Stimulated activated CD8-positive, alpha-beta memory T cell treated with anti-CD3 and anti-CD28 coated beads, Interleukin-12 subunit alpha, Interleukin-12 subunit beta, amount 100 ng/mL, for 4 hours (primary cell): ENCODE measurements at regions not wholly inside any gene's neighbourhood (a gene's known extent, or its start where the extent isn't known, plus 50 kb on each side); places are given as distances from the start of the nearest gene placed in this dataset.

Experiments used
- DNase-seq: peaks from one replicate; pipeline ENCODE4 v3.0.0-alpha.2; 2020; ENCODE audit warnings: low read depth

DNA sequence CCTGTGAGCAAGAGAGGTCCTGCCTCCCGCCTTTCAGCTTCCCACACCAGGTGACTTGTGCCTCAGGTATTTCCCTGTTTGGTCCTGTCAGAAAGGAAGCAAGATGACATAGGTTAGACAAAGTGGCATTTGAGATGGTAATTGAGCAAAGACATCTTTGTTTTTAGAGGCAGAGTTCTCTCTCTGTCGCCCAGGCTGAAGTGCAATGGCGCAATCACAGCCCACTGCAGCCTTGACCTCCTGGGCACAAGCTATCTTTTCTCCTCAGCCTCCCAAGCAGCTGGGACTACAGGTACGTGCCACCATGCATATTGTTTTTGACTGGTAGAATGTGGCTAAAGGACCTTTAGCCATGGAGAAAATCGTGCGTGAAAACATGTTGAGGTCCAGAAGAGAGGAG, 339.1 kb downstream of the FGF9 start:
- DNase-seq, result no peak

DNA sequence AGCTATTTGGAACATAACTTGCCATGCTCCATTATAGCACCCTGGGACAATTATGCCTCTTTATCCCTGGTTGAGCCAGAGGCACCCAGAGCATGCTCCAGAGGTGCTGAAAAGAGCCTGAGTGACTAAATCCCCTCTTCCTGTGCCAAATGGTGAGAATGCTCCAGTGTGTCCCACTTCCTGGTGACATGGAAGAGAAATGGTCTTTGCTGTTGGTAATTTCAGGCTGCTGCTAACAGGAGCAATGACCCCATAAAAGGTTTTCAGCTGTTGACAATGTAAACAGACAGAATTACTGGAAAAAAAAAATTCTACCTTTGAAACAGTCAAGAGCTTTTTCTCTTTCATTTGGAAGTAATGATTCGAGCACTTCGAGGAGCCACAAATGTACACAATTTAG, 341.8 kb downstream of the FGF9 start:
- no peak for DNase-seq

DNA sequence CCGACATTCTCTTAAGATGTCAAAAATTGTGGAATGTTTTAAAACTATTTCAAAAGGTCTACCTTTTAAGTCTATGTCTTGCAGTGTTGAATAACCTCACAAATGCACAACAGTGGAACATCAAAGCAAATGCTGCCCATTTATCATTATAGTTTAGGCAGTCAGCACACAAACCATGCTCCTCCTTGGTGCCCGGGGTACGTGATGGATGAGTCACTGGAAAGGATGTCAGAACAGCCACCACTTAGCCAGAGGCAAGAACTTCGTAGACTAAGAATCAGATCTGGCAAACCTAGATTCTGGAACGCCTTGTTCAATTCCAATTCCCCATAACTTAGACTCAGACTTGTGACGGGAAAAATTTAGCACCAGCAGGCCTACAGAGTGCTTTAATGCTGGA, 343.6 kb downstream of the FGF9 start:
- no peak for DNase-seq

DNA sequence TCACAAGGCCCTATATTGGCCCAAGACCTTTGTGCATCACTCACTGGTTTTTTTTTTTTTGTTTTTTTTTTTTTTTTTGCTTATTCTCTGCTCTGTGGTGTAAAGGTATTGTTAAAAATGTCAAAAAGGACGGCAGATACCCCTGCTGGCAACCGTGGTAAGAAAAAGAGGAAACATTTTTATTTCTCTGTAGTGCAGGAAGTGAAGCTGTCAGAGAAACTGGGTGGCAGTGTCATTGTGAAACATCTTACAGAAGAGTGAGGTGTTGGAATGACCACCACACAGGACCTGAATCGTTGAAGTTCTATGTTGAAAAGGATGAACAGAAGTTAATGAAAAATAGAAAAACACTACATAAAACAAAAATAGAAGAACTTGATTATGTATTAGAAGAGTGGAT, 346.4 kb downstream of the FGF9 start:
- no peak for DNase-seq

DNA sequence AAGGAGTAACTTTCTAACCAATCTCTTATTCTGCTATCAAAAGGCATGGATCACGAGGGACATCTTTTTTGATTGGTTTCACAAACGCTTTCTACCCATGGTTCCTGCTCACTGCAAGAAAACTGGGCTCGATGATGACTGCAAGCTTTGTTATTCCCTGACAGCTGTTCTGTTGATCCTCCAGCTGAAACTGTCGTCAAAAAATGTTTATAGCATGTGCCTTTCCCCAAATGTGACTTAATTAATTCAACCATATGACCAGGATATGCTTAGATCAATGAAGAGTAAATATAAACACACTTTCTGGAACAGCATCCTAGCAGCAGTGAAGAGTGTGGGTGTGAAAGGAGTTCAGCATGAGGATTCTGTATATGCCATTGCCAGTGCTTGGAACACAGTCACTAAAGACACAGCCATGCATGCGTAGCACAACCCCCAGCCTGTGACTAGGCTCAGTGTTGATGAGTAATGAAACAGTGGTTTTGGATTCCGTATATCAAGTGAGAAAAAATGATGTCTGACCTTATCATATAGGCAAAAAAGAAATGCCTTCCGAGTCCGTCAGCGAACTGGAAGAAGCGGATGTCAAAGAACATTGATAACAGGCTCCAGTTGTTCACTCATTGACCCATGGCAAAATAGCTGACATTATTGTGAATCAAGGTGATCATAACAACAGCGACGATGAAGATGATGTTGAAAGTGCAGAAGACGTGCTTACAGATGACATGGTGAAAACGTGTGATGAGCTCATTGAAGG, 347.4 kb downstream of the FGF9 start:
- DNase-seq, result no peak

DNA sequence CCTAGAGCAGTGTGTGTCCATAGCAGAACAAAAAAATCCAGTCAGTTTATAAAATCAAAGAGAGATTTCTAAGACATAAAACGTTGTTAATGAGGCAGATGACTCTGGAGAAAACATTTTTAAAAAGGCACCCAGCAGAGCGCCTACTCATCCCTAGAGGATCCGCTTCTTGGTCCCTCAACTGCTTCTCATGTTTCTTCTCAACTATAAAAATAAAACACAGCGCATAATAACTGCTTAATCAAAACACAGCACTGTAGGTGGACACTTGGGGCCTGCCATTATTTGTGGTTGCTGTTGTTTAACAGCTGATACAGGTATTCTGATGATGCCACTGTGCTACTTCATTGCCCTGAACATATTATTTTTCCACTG, 347.9 kb downstream of the FGF9 start:
- DNase-seq, result no peak

DNA sequence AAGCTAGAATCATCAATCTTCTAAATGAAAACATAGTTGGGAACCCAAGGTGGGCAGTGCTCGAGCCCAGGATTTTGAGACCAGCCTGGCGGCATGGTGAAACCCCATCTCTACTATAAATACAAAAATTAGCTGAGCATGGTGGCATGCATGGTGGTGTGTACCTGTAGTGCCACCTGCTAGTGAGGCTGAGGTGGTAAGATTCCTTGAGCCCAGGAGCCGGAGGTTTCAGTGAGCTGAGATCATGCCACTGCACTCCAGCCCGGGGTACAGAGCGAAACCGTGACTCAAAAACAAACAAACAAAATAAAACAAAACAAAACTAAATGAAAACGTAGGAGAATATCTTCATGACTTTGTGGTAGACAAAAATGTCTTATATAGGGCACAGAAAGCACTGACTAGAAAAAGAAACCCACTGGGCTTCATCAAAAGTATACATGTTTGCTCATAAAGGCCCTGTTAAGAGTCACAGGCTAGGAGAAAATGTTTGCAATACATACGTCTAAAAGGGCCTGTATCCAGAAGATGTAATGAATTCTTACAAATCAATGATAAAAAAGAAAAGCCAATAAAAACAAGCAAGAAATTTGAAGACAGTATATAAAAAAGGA, 353.6 kb downstream of the FGF9 start:
- no peak for DNase-seq

DNA sequence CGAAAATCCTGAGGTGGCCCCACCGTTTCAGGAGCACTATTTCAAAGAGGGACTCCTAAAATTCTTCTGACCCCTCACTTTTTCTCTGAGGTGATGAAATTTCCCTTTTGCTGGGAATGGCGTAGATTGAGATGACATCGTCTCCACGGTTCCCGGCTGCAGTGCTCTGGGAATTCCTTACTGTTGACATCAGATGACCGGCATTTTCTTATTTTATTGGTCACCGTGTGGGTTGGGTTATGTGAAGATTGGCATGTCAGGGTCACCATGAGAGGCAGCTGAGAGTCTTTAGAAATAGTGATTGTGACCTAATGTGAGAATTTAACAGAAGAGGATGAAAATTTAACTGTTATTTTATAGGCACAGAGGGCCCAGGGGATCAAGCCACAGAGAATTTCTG, 356.7 kb downstream of the FGF9 start:
- DNase-seq, result no peak

DNA sequence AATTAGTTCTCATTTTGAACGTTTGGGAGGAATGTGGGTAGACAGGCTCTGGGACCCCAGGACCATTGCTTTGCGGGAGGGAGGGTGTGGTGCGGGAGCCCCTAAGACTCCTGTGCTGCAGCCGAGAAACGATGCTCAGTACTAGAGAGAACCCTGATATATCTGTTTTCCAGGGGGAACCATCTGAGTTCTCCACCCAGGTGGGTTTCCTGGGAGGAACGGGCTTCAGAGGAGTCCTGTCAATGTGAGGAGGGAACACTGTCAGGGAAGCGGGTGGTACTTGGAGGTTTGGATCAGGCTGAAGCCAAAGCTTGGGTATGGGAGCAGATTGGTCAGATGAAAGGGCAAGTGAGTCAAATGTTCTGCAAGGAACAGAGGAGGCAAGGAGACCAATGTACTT, 358.0 kb downstream of the FGF9 start:
- no peak for DNase-seq

DNA sequence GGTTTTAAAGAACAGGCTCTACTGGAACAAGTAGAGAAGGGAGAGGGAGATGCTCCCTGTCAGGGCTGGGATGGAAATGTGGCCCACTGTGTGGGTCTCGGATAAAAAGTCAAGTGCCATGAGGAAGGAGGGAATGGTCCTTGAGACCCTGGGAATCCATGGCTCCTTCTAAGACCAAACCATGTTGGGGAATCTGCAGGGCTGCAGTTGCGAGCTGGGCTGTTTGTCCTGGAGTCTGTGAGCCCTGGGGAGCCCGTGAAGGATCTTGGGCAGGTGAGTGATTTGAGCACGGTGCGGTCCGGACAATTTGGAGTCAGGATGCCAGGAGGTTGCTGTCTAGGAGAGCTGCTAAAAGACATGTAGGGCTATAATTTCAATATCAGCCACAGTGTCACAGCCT, 359.4 kb downstream of the FGF9 start:
- no peak for DNase-seq

DNA sequence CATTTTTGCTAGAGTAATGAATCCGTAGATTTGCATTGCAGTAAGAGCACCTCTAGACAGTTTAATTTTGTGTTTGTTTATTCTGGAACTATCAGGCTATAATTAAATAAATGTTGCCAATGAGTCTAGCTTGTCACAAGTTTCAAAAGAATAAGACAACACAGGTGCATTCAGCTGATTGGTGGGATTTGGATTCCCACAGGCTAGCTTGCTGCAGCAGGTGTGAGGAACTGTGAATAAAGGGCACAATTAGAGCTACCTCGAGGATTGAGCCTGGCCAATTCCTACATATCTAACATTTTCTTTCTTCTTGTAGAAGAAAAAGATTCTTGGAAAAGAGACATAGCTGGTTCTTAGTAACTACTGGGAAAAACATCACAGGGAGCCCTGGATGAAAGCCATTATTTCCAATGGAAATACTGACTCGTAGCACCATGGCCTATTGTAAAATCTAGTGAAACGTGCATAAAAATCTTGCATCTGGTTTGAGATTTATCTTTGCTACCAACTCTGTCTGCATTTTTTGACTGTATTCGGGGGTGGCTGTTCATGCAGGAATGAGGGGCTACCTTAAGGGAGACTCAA, 360.9 kb downstream of the FGF9 start:
- no peak for DNase-seq

DNA sequence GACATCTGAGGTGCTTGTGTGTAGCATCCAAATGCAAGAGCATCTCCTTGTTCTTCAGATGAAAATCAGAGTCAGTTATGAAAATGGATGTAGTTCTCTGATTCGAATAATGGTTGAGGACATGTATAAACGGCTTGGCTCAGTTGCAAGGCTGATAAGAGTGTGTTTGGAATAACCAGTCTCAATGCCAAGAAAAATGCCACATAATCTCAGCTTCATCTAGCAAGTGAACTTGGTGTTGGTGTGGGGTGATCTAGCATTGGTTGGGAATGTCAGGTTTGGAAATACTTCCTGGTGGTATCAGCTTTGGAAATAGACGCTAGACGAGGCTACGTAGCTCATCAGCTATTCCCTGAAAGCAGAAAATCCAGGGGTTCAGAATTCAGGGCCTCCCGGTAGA, 362.0 kb downstream of the FGF9 start:
- no peak for DNase-seq

DNA sequence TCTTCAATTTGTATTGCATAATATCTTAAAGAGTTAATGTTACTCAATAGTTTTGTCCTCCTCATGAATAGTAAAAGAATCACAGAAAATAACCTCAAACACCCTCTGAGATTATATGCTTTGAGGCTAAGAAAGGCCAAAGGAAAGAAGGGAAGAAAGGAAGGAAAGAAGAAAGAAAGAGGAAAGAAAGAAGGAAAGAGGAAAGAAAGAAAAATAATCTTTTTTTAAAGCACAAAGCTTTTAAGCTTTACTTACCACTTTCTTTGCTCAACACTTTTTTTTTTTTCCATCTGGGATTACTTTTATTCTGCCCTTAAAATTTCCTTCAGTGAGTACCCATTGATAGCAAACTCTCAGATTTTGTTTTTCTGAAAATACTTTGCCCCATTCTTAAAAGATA, 369.1 kb downstream of the FGF9 start:
- no peak for DNase-seq

DNA sequence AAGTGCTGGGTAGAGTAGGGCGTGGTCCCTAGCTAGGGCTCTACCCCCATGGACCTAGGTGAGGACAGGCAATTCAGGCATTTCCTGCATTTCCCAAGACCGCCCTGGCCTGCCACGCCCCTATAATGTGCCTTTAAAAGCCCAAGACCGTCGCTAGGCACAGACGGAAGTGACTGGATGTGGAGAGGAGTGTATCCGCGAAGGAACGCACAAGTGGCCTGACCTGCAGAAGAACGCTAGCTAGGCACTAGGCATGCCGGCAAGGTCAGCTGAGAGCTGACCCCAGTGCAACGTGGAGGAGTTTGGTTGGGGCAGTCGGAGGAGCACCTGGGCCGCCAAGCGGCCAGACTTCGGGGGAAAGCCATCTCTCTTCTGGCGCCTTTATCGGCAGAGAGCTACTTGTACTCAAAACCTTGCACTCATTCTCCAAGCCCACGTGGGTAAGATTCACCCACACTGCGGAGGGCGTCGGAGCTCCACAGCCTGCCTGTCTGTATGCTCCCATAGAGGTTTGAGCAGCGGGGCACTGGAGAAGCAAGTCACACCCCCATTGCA, 370.0 kb downstream of the FGF9 start:
- DNase-seq, result no peak

DNA sequence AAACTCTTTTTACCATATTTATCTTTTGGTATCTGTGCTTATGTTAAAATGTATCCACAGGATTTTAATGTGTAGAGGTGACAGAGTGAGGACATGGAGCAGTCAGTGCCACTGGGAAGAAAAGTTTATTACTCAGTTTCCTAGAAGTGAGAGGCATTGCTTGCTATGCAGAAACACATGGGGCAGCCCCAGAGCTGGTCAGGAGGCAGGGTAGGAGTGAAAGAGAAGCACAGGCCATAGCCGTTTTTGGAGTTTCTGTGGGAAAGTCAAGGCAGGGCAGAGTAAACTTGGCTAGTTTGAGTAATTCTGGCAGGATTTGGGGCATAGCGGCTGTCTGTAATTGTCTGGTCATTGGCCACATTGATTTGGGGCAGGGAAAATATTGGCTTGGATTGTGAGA, 370.9 kb downstream of the FGF9 start:
- DNase-seq, result no peak

DNA sequence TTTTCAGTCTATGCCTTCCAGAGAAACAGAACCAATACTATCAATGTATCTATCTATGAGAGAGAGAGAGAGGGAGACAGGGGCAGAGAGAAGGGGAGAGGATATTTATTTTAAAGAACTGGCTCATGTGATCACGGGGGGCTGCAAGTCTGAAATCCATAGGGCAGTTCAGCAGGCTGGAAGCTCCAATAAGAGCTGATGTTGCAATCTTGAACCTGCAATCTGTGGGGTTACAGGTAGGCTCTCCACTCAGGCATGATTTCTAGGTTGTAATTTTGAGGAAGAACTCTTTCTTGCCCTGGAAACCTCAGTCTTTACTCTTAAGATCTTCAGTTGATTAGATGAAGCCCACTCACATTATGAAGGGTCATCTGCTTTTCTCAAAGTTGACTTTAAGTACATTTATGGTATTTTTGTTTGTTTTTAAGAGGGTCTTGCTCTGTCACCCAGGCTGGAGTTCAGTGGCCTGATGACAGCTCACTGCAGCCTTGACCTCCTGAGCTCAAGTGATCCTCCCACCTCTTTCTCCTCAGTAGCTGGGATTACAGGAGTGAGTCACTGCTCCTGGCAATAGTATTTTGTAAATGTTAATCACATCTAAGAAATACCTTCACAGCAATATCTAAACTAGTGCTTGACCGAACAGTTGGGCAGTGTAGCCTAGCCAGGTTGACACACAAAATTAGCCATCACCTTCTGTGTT, 376.4 kb downstream of the FGF9 start:
- DNase-seq, result no peak

DNA sequence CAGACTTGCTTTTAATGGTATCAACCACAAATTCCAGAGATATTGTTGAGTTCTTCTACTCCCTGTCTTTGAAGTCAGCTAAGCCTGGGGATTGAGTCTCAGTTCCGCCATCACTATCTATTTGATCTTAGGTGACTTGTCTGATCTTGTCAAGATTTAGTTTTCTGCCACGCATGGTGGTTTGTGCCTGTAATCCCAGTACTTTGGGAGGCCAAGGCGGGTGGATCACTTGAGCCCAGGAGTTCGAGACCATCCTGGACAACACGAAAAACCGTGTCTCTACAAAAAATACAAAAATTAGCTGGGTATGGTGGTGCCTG, 376.9 kb downstream of the FGF9 start:
- no peak for DNase-seq

DNA sequence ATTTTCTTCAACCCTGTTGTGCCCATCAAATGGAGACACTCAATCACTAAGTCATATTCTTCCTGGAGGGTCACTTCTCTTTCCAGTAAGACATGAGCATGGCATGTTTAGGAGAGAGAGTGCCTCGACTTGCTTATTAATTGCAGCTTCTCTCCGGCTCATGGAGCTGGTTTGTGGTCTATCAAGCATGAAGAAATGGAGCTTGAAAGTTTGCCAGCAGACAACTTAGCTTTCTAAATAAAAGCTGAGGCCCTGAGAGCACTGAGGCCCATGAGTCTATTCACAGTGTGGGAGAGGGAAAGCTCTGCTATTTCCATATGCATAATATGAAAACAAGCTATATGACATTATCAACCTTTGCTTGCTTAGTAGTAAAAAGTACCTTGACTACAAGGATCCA, 378.5 kb downstream of the FGF9 start:
- DNase-seq, result no peak

DNA sequence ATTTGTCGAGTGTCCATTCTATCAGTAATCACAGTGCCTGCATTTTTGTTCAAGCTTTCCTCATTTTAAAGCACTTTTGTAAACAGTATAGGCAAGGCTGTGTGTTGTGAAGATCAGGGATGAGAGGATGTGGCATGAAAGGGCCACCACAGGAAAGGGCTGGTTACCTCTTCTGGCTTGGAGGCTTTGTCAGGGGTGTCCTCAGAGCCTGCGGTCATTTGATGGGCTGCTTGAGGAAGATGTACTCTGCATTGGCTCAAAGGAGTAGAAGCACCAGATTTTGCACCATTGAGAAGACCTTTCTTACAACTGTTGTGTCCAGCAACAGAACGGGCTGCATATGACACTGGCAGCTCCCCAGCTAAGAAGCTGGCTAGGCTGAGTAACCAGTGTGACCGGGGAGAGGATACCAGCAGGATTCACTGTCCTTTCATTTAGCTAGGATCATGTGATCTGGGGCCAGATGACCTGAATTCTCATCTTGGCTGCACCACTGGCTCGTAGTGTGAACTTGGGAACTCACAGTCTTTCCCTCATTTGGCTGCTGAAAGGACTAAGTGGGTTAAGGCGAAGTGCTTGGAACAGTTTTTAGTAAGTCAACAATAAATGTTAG, 380.2 kb downstream of the FGF9 start:
- DNase-seq, result no peak

DNA sequence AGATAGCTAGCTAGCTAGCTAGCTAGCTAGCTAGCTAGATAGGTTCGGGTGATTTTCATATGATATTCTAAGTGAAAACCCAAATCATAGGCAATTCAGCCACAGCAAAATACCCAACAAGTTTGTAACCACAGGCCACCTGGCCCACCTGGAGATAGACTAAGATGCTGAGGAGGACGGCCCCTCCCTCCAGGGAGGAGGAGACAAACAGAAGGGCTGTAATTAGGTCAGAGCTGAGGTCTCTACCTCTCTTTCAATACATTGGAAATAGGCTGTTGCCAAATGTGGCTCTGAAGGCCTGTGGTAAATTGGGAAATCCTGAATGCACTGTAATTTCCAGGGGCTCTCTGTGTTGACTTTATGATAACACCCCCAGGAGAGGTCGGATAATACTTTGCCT, 382.2 kb downstream of the FGF9 start:
- no peak for DNase-seq

DNA sequence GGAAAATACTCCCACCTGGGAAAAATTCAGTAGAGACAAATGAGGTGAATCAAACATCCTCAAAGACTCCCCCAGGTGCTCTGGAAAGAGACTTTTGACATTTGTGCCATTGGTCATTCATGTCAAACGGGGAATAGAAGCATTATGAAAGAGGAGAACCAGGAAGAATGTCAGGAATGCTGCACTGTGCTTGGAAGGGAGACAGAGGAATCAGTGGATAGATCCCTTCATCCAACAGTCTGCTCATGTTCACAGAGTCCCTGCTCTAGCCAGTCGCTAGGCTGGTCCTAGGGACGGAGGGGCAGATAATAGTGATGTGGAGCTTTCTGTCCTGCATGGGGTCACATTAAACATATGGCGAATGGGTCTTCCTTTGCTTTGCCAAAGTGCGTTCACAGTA, 384.4 kb downstream of the FGF9 start:
- no peak for DNase-seq

DNA sequence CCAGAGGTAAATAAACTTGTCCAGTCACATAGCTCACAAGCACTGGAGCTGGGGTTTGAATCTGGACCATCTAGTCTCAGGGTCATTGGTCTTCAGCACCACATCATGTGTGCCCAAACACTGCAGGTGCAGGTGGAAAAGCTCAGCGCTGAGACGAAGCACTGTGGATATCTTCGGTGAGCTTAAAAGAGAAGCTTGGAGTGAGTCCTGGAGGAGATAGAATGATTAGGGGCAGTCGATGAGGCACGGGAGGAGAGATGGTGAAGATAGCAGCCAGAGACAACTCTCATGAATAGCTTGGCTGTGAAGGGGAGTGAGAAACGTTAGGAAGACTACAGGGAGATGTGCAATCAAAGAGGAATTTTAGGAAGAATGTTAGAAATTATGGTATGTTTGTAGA, 389.3 kb downstream of the FGF9 start:
- no peak for DNase-seq

DNA sequence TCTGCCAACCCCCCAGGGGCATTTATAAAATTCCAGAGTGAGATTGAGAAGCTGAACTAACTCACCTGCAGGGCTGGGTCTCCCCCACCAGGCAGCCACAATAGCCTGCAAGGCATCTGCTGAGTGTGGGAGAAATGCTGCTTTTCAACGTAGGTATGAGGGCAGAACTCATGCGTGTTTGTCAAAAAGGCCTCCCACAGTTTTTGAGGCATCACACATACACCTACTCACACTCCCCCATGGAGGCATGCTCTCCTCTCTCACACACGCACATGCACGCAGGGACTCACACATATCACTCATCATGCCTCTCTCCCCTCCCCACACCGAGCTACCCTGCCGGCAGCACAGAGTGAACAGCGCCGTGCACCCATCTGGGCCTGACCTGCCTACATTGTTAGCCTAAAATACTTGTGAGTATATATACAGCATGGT, 390.5 kb downstream of the FGF9 start:
- peak; percentile 56 for DNase-seq
